ENCODE measurements at regions not wholly inside any gene's neighbourhood (a gene's known extent, or its start where the extent isn't known, plus 50 kb on each side); places are given as distances from the start of the nearest gene placed in this dataset.

- no peak for TF ChIP-seq MLLT1 (IDR thresholded peaks at IDR 0.05)
- TF ChIP-seq ATF3 (IDR thresholded peaks at IDR 0.05) = no peak
- TF ChIP-seq ATF3 (CRISPR knock-in tag; conservative IDR thresholded peaks at IDR 0.05) = no peak
- TF ChIP-seq MYC (IDR thresholded peaks at IDR 0.05; ENCODE audit: low read depth, low read length) = no peak
- no peak for TF ChIP-seq MYC (CRISPR knock-in tag; IDR thresholded peaks at IDR 0.05; ENCODE audit: borderline replicate concordance, low read depth)
- TF ChIP-seq XRCC4 (IDR thresholded peaks at IDR 0.05; ENCODE audit: extremely low read depth, insufficient read depth, insufficient read length) = no peak
- no peak for TF ChIP-seq ZBTB7A (IDR thresholded peaks at IDR 0.05; ENCODE audit: borderline replicate concordance, control insufficient read depth, low read depth, low read length)
- no peak for TF ChIP-seq NFIC (IDR thresholded peaks at IDR 0.05)
- no peak for TF ChIP-seq ZNF274 (IDR thresholded peaks at IDR 0.05; ENCODE audit: borderline replicate concordance, low read depth, low read length)
- no peak for TF ChIP-seq POLR2A (conservative IDR thresholded peaks at IDR 0.05)
- TF ChIP-seq CTCF (IDR thresholded peaks at IDR 0.05 in 2 of 3, conservative IDR thresholded peaks at IDR 0.05 in 1 of 3; ENCODE audit: insufficient read depth in 2 of 3, low read depth in 1 of 3, low read length in 3 of 3) = no peak
- TF ChIP-seq CEBPB (tag; IDR thresholded peaks at IDR 0.05) = no peak
- TF ChIP-seq JUN (IDR thresholded peaks at IDR 0.05; ENCODE audit: borderline replicate concordance, low read depth, low read length) = no peak
- no peak for TF ChIP-seq JUN (CRISPR knock-in tag; IDR thresholded peaks at IDR 0.05; ENCODE audit: borderline replicate concordance)
- TF ChIP-seq BRF1 (IDR thresholded peaks at IDR 0.05; ENCODE audit: borderline replicate concordance, extremely low read depth, insufficient read length) = no peak
- no peak for TF ChIP-seq POLR2AphosphoS5 (IDR thresholded peaks at IDR 0.05; ENCODE audit: control insufficient read depth, insufficient read depth, low read depth, low read length)
Measured at GRCh38 chr3:157705258-157705657, 202.0 kb upstream of the VEPH1 start.
